ENCODE measurements at regions not wholly inside any gene's neighbourhood (a gene's known extent, or its start where the extent isn't known, plus 50 kb on each side); places are given as distances from the start of the nearest gene placed in this dataset.
"Not testable (repeated sequence)": the region's sequence is repeated elsewhere in the genome, so short reads cannot be mapped to it uniquely, and the experiment has no call there.

GRCh38 chr21:21831036-21831435 is 832.8 kb downstream of the NCAM2 start:
- POLR2A ChIA-PET, result no interaction called here

GRCh38 chr21:21845901-21846300 is 847.7 kb downstream of the NCAM2 start:
- CTCF ChIA-PET, result no interaction called here

More at GRCh38 chr21:21831036-21831435, 832.8 kb downstream of the NCAM2 start:
- CTCF ChIA-PET, result no interaction called here

GRCh38 chr21:21851205-21851604 is 853.0 kb downstream of the NCAM2 start:
- ChIA-PET CTCF (no interaction called here), POLR2A (no interaction called here)

More at GRCh38 chr21:21845901-21846300, 847.7 kb downstream of the NCAM2 start:
- POLR2A ChIA-PET, result no interaction called here

GRCh38 chr21:21851657-21852056 is 853.4 kb downstream of the NCAM2 start:
- ChIA-PET CTCF (no interaction called here), POLR2A (no interaction called here)

- CTCF ChIA-PET, result no interaction called here
- POLR2A ChIA-PET, result no interaction called here
Observed at GRCh38 chr21:21858502-21859334, 860.5 kb downstream of the NCAM2 start.

GRCh38 chr21:21860888-21861287 is 862.7 kb downstream of the NCAM2 start:
- ChIA-PET CTCF (no interaction called here), POLR2A (no interaction called here)

GRCh38 chr21:21864321-21864840 is 866.2 kb downstream of the NCAM2 start:
- ChIA-PET POLR2A (no interaction called here), CTCF (no interaction called here)

- ChIA-PET CTCF (interaction anchor here (0.6 kb wide), 1 partner anchor 232 kb away, joined by 3 read pairs; no protein-coding TSS in a partner anchor), POLR2A (no interaction called here)
Observed at GRCh38 chr21:21897275-21897883, 899.2 kb downstream of the NCAM2 start.

GRCh38 chr21:21898801-21899200 is 900.6 kb downstream of the NCAM2 start:
- CTCF ChIA-PET, result no interaction called here
- POLR2A ChIA-PET, result no interaction called here

GRCh38 chr21:21902416-21902815 is 904.2 kb downstream of the NCAM2 start:
- CTCF ChIA-PET, POLR2A ChIA-PET: not testable (repeated sequence)

GRCh38 chr21:21907271-21907670 is 909.1 kb downstream of the NCAM2 start:
- ChIA-PET POLR2A (no interaction called here), CTCF (no interaction called here)

GRCh38 chr21:21915816-21916215 is 917.6 kb downstream of the NCAM2 start:
- ChIA-PET CTCF (no interaction called here), POLR2A (no interaction called here)

GRCh38 chr21:21921410-21922232 is 923.4 kb downstream of the NCAM2 start:
- POLR2A ChIA-PET, result no interaction called here
- CTCF ChIA-PET, result no interaction called here

- ChIA-PET POLR2A (no interaction called here), CTCF (no interaction called here)
Observed at GRCh38 chr21:21929226-21929625, 931.0 kb downstream of the NCAM2 start.

GRCh38 chr21:21929789-21930188 is 931.6 kb downstream of the NCAM2 start:
- ChIA-PET POLR2A (no interaction called here), CTCF (no interaction called here)

- POLR2A ChIA-PET, result no interaction called here
- CTCF ChIA-PET, result no interaction called here
Observed at GRCh38 chr21:21952566-21952965, 954.4 kb downstream of the NCAM2 start.

GRCh38 chr21:21955204-21955603 is 957.0 kb downstream of the NCAM2 start:
- CTCF ChIA-PET, result no interaction called here
- POLR2A ChIA-PET, result no interaction called here

GRCh38 chr21:21957490-21957889 is 959.3 kb downstream of the NCAM2 start:
- POLR2A ChIA-PET, result no interaction called here
- CTCF ChIA-PET, result no interaction called here

- POLR2A ChIA-PET, result no interaction called here
- CTCF ChIA-PET, result no interaction called here
Observed at GRCh38 chr21:21963911-21964310, 965.7 kb downstream of the NCAM2 start.

- ChIA-PET POLR2A (no interaction called here), CTCF (no interaction called here)
Observed at GRCh38 chr21:21968810-21969209, 970.6 kb downstream of the NCAM2 start.

- POLR2A ChIA-PET, result no interaction called here
- CTCF ChIA-PET, result no interaction called here
Observed at GRCh38 chr21:21969211-21969610, 971.0 kb downstream of the NCAM2 start.

Measured in activated CD8-positive, alpha-beta memory T cell treated with anti-CD3 and anti-CD28 coated beads for 36 hours (primary cell).